GM23338 (cell line): ENCODE measurements at regions not wholly inside any gene's neighbourhood (a gene's known extent, or its start where the extent isn't known, plus 50 kb on each side); places are given as distances from the start of the nearest gene placed in this dataset.
"Not testable (repeated sequence)": the region's sequence is repeated elsewhere in the genome, so short reads cannot be mapped to it uniquely, and the experiment has no call there.

Experiments
- ATAC-seq: fragments of 200-7000 bp; cut with Tn5 transposase; 3 replicates; pipeline ENCODE4 v1.9.1; 2020
- DNase-seq: peaks from one replicate; pipeline ENCODE4 v3.0.0-alpha.2; 2015; ENCODE audit warnings: low spot score
- H2AFZ ChIP-seq: fragments of 200-600 bp; sonication (generic); 2 replicates; pipeline ENCODE4 v1.8.0; 2016; ENCODE audit warnings: antibody characterized with exemption, mild to moderate bottlenecking, moderate library complexity
- H3F3A ChIP-seq: fragments of 200-600 bp; sonication (generic); replicated peaks from 2 replicates; pipeline ENCODE4 v1.8.0; 2017; ENCODE audit warnings: antibody characterized with exemption, mixed run types, low read depth
- H3K27ac ChIP-seq: fragments of 200-600 bp; sonication (generic); 2 replicates; pipeline ENCODE4 v1.6.1; 2016; ENCODE audit warnings: low read depth
- H3K27me3 ChIP-seq: fragments of 200-600 bp; sonication (generic); 2 replicates; pipeline ENCODE4 v1.8.0; 2016; ENCODE audit warnings: mild to moderate bottlenecking, mixed run types, moderate library complexity; ENCODE audit not compliant: insufficient read depth
- H3K36me3 ChIP-seq: fragments of 200-600 bp; sonication (generic); 2 replicates; pipeline ENCODE4 v1.8.0; 2016; ENCODE audit warnings: mild to moderate bottlenecking; ENCODE audit not compliant: insufficient read depth
- H3K4me1 ChIP-seq: fragments of 200-600 bp; sonication (generic); 2 replicates; pipeline ENCODE4 v1.8.0; 2016; ENCODE audit warnings: mild to moderate bottlenecking, moderate library complexity; ENCODE audit not compliant: insufficient read depth
- H3K4me2 ChIP-seq: fragments of 200-600 bp; sonication (generic); 2 replicates; pipeline ENCODE4 v1.7.1; 2017; ENCODE audit warnings: mixed run types
- H3K4me3 ChIP-seq: fragments of 200-600 bp; sonication (generic); 2 replicates; pipeline ENCODE4 v1.6.1; 2016; ENCODE audit warnings: mixed run types
- H3K79me2 ChIP-seq: fragments of 200-600 bp; sonication (generic); replicated peaks from 2 replicates; pipeline ENCODE4 v1.8.0; 2017; ENCODE audit warnings: mild to moderate bottlenecking; ENCODE audit not compliant: insufficient read depth
- H3K9me2 ChIP-seq: fragments of 200-600 bp; sonication (generic); 2 replicates; pipeline ENCODE4 v1.8.0; 2017; ENCODE audit not compliant: insufficient read depth
- H4K20me1 ChIP-seq: fragments of 200-600 bp; sonication (generic); replicated peaks from 2 replicates; pipeline ENCODE4 v1.8.0; 2017; ENCODE audit warnings: mild to moderate bottlenecking; ENCODE audit not compliant: insufficient read depth
- H3K27ac Mint-ChIP-seq: 2 replicates; pipeline ENCODE4 v1.8.0; 2020; ENCODE audit warnings: inconsistent platforms, mild to moderate bottlenecking, moderate library complexity, mixed read lengths
- H3K27me3 Mint-ChIP-seq: 3 replicates; pipeline ENCODE4 v1.8.0; 2022; ENCODE audit warnings: low read depth, mild to moderate bottlenecking, moderate library complexity, mixed read lengths, inconsistent platforms; ENCODE audit not compliant: insufficient read depth, poor library complexity
- H3K36me3 Mint-ChIP-seq: 3 replicates; pipeline ENCODE4 v1.8.0; 2021; ENCODE audit warnings: low read depth, mild to moderate bottlenecking, inconsistent platforms, moderate library complexity, mixed read lengths
- H3K4me1 Mint-ChIP-seq: 3 replicates; pipeline ENCODE4 v1.8.0; 2020; ENCODE audit warnings: mild to moderate bottlenecking, inconsistent platforms, mixed read lengths
- H3K4me3 Mint-ChIP-seq: 3 replicates; pipeline ENCODE4 v1.8.0; 2021; ENCODE audit warnings: moderate library complexity, mild to moderate bottlenecking, inconsistent platforms, mixed read lengths
- H3K9me3 Mint-ChIP-seq: 3 replicates; pipeline ENCODE4 v1.8.0; 2020; ENCODE audit warnings: moderate library complexity, mild to moderate bottlenecking, inconsistent platforms, mixed read lengths
- CREB1 ChIP-seq: fragments of 250-450 bp; sonication (Bioruptor Pico); IDR thresholded peaks from 2 replicates; pipeline ENCODE4 v1.5.0; 2020; ENCODE audit warnings: low read depth, mild to moderate bottlenecking, moderate library complexity
- EZH2 ChIP-seq: fragments of 200-600 bp; sonication (generic); IDR thresholded peaks from one replicate; pipeline ENCODE4 v1.8.0; 2017; ENCODE audit warnings: antibody characterized with exemption, mild to moderate bottlenecking, low read depth; ENCODE audit not compliant: unreplicated experiment
- EZH2phosphoT487 ChIP-seq: fragments of 200-600 bp; sonication (generic); IDR thresholded peaks from one replicate; pipeline ENCODE4 v1.8.1; 2018; ENCODE audit warnings: antibody characterized with exemption; ENCODE audit not compliant: unreplicated experiment
- STAT1 ChIP-seq: IDR thresholded peaks from one replicate; pipeline ENCODE4 v1.6.1; 2016; ENCODE audit warnings: antibody characterized with exemption; ENCODE audit not compliant: unreplicated experiment
- ZNF331 ChIP-seq: fragments of 250-450 bp; sonication (Bioruptor Pico); IDR thresholded peaks from 2 replicates; pipeline ENCODE4 v1.5.0; 2020; ENCODE audit warnings: low read depth, mild to moderate bottlenecking, moderate library complexity
- TF ChIP-seq, protein P1 (sequence below): IDR thresholded peaks from 2 replicates; pipeline ENCODE4 v1.6.1; 2016; ENCODE audit warnings: antibody characterized with exemption

- TF ChIP-seq, protein P1, sequence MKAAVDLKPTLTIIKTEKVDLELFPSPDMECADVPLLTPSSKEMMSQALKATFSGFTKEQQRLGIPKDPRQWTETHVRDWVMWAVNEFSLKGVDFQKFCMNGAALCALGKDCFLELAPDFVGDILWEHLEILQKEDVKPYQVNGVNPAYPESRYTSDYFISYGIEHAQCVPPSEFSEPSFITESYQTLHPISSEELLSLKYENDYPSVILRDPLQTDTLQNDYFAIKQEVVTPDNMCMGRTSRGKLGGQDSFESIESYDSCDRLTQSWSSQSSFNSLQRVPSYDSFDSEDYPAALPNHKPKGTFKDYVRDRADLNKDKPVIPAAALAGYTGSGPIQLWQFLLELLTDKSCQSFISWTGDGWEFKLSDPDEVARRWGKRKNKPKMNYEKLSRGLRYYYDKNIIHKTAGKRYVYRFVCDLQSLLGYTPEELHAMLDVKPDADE = no peak
These were observed 525.0 kb downstream of the ZEB2 start (continued) for GRCh38 chr2:143994961-143995360.

DNA sequence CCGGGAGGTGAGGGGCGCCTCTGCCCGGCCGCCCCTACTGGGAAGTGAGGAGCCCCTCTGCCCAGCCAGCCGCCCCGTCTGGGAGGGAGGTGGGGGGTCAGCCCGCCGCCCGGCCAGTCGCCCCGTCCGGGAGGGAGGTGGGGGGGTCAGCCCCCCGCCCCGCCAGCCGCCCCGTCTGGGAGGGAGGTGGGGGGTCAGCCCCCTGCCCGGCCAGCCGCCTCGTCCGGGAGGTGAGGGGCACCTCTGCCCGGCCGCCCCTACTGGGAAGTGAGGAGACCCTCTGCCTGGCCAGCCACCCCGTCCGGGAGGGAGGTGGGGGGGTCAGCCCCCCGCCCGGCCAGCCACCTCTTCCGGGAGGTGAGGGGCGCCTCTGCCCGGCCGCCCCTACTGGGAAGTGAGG lies 528.3 kb downstream of the ZEB2 start:
- not testable (repeated sequence) for H3K4me2 ChIP-seq, H3K27me3 ChIP-seq, ATAC-seq, H3K4me3 ChIP-seq, H3K4me3 Mint-ChIP-seq, H3F3A ChIP-seq, H3K36me3 ChIP-seq, H3K4me1 ChIP-seq, H3K27ac Mint-ChIP-seq, H3K4me1 Mint-ChIP-seq, H3K27me3 Mint-ChIP-seq, H3K79me2 ChIP-seq, DNase-seq, H3K27ac ChIP-seq, H4K20me1 ChIP-seq, H3K9me2 ChIP-seq, H2AFZ ChIP-seq
- Mint-ChIP-seq H3K9me3 (peaks cover 19% of the 10 kb centered on the region), H3K36me3 (peaks cover 19% of the 10 kb centered on the region)

DNA sequence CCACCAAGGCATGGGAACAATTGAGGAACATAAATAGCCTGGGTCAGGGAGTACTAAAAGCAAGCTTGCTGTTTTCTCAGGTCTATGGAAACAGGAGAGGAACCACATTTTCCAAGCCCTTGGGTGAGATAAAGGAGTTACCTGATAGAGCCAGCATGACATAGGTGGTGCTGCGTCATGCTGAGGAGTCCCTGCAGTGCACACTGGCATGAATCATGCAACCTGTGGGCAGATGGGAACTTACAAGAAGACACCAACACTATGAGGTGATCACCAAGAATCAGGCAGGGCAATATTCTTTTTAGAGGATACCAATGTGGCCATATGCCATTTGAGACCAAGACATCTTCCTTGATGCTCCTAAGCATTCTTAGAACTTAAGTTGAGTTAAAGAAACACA lies 531.8 kb downstream of the ZEB2 start:
- H3K9me2 ChIP-seq = peaks cover 4% of the 10 kb centered on the region; the same call in 1 of the 2 replicates
- H3K27me3 Mint-ChIP-seq = no peaks in the 10 kb centered on the region
- H3K4me1 Mint-ChIP-seq = no peaks in the 10 kb centered on the region
- no peaks in the 10 kb centered on the region for H3K4me1 ChIP-seq
- H3F3A ChIP-seq = no peaks in the 10 kb centered on the region
- TF ChIP-seq STAT1 (no peak), EZH2phosphoT487 (no peak), EZH2 (no peak), CREB1 (CRISPR knock-in tag) (no peak)
- no peak overlapping the region for H3K4me3 ChIP-seq
- peaks cover 19% of the 10 kb centered on the region for H3K9me3 Mint-ChIP-seq
- H3K27me3 ChIP-seq = no peaks in the 10 kb centered on the region
- H3K27ac Mint-ChIP-seq = no peak overlapping the region
- no peak overlapping the region for H3K4me2 ChIP-seq
- DNase-seq = no peak
- H2AFZ ChIP-seq = no peak overlapping the region
- ATAC-seq = no peak
- H3K4me3 Mint-ChIP-seq = no peak overlapping the region
- H4K20me1 ChIP-seq = no peaks in the 10 kb centered on the region
- no peak overlapping the region for H3K27ac ChIP-seq
- H3K36me3 ChIP-seq = peaks cover 10% of the 10 kb centered on the region; the same call in 1 of the 2 replicates
- H3K36me3 Mint-ChIP-seq = peaks cover 22% of the 10 kb centered on the region
- H3K79me2 ChIP-seq = no peaks in the 10 kb centered on the region

GRCh38 chr2:143981428-143981827 lies 538.5 kb downstream of the ZEB2 start:
- no peak for ATAC-seq
- Histone ChIP-seq H3K9me2 (no peaks in the 10 kb centered on the region), H3K4me3 (no peak overlapping the region), H3F3A (no peaks in the 10 kb centered on the region), H3K27me3 (no peaks in the 10 kb centered on the region), H4K20me1 (no peaks in the 10 kb centered on the region), H3K4me1 (no peaks in the 10 kb centered on the region), H3K36me3 (no peaks in the 10 kb centered on the region), H3K27ac (no peak overlapping the region), H3K79me2 (no peaks in the 10 kb centered on the region), H3K4me2 (no peak overlapping the region), H2AFZ (no peak overlapping the region)
- Mint-ChIP-seq H3K27me3 (no peaks in the 10 kb centered on the region), H3K9me3 (no peaks in the 10 kb centered on the region; the same call in 2 of the 3 replicates), H3K4me3 (no peak overlapping the region), H3K36me3 (0 out of 3 replicates have a peak, but pooled peaks cover 6% of the 10 kb centered on the region), H3K4me1 (no peaks in the 10 kb centered on the region), H3K27ac (no peak overlapping the region)
- no peak for TF ChIP-seq ZNF331
- DNase-seq = no peak
